Hepatic stellate cell (primary cell): ENCODE measurements at regions not wholly inside any gene's neighbourhood (a gene's known extent, or its start where the extent isn't known, plus 50 kb on each side); places are given as distances from the start of the nearest gene placed in this dataset.

Experiments
- DNase-seq: peaks from one replicate; pipeline ENCODE4 v3.0.0; 2011; ENCODE audit warnings: low spot score

GRCh38 chr11:95305705-95306104 lies 74.7 kb upstream of the SESN3 start:
- DNase-seq, result no peak

- no peak for DNase-seq
These were observed 73.8 kb upstream of the SESN3 start for GRCh38 chr11:95304777-95305176.

GRCh38 chr11:95302211-95302610 lies 71.2 kb upstream of the SESN3 start:
- DNase-seq, result no peak

GRCh38 chr11:95301474-95301873 lies 70.5 kb upstream of the SESN3 start:
- DNase-seq, result no peak

GRCh38 chr11:95299078-95299679 lies 68.2 kb upstream of the SESN3 start:
- DNase-seq, result no peak

GRCh38 chr11:95297680-95298452 lies 66.9 kb upstream of the SESN3 start:
- DNase-seq, result no peak

GRCh38 chr11:95296621-95297025 lies 65.6 kb upstream of the SESN3 start:
- no peak for DNase-seq

GRCh38 chr11:95296165-95296564 lies 65.2 kb upstream of the SESN3 start:
- no peak for DNase-seq

GRCh38 chr11:95295382-95296149 lies 64.6 kb upstream of the SESN3 start:
- DNase-seq, result no peak

- DNase-seq, result no peak
These were observed 63.7 kb upstream of the SESN3 start for GRCh38 chr11:95294701-95295100.

GRCh38 chr11:95293116-95293515 lies 62.1 kb upstream of the SESN3 start:
- DNase-seq, result no peak

GRCh38 chr11:95291946-95292345 lies 60.9 kb upstream of the SESN3 start:
- DNase-seq, result no peak

GRCh38 chr11:95289378-95290101 lies 58.5 kb upstream of the SESN3 start:
- no peak for DNase-seq

GRCh38 chr11:95284057-95285052 lies 53.4 kb upstream of the SESN3 start:
- no peak for DNase-seq

GRCh38 chr11:95283650-95284049 lies 52.6 kb upstream of the SESN3 start:
- no peak for DNase-seq

GRCh38 chr11:95283146-95283545 lies 52.1 kb upstream of the SESN3 start:
- DNase-seq, result no peak

- no peak for DNase-seq
These were observed 51.3 kb upstream of the SESN3 start for GRCh38 chr11:95282291-95282751.
